ENCODE measurements at regions not wholly inside any gene's neighbourhood (a gene's known extent, or its start where the extent isn't known, plus 50 kb on each side); places are given as distances from the start of the nearest gene placed in this dataset.

- Histone ChIP-seq H3K27ac (ENCODE audit: control insufficient read depth, insufficient read depth) (no peak overlapping the region), H3K9me3 (replicated peaks; ENCODE audit: control insufficient read depth, insufficient read depth, low read length) (no peaks in the 10 kb centered on the region), H3K9ac (ENCODE audit: control insufficient read depth, insufficient read depth, low read length) (no peak overlapping the region), H4K20me1 (ENCODE audit: control insufficient read depth, insufficient read depth) (no peaks in the 10 kb centered on the region), H3K4me1 (ENCODE audit: control insufficient read depth, insufficient read depth, low read length) (no peaks in the 10 kb centered on the region), H3K4me2 (ENCODE audit: control insufficient read depth, insufficient read depth) (no peak overlapping the region), H3K36me3 (ENCODE audit: control insufficient read depth in 2 of 2, insufficient read depth in 2 of 2, low read length in 1 of 2) (no peaks in the 10 kb centered on the region), H3K79me2 (ENCODE audit: control insufficient read depth, insufficient read depth, low read length) (no peaks in the 10 kb centered on the region), H3K4me3 (no peak overlapping the region), H3K27me3 (replicated peaks in 1 of 2; ENCODE audit: control insufficient read depth in 2 of 2, insufficient read depth in 2 of 2, low read length in 1 of 2) (no peaks in the 10 kb centered on the region), H2AFZ (ENCODE audit: control insufficient read depth, low read depth, low read length) (no peak overlapping the region)
- in situ Hi-C loops (cut with MboI): no loop called here
- no peak for FAIRE-seq
- CTCF ChIA-PET: interaction anchor here (1.4 kb wide), 1 partner anchor 9 kb away, joined by 4 read pairs; no protein-coding TSS in a partner anchor
- 0% methylated on average over 2 of the region's 2 CpGs for WGBS (ENCODE audit: insufficient coverage, insufficient replicate concordance, low lambda C conversion rate, missing lambda C conversion rate)
- RAD21 ChIA-PET (ENCODE audit: unreplicated experiment): interaction anchor here (0.9 kb wide), 1 partner anchor 111 kb away, joined by 4 read pairs; no protein-coding TSS in a partner anchor
- no peak for DNase-seq (ENCODE audit: low read depth, low spot score)
- intact Hi-C loops (cut with micrococcal nuclease; ENCODE audit: unreplicated experiment): no loop called here
- no peak for TF ChIP-seq NFYA (IDR thresholded peaks at IDR 0.05; ENCODE audit: borderline replicate concordance, low read depth, low read length)
- TF ChIP-seq, protein P1, sequence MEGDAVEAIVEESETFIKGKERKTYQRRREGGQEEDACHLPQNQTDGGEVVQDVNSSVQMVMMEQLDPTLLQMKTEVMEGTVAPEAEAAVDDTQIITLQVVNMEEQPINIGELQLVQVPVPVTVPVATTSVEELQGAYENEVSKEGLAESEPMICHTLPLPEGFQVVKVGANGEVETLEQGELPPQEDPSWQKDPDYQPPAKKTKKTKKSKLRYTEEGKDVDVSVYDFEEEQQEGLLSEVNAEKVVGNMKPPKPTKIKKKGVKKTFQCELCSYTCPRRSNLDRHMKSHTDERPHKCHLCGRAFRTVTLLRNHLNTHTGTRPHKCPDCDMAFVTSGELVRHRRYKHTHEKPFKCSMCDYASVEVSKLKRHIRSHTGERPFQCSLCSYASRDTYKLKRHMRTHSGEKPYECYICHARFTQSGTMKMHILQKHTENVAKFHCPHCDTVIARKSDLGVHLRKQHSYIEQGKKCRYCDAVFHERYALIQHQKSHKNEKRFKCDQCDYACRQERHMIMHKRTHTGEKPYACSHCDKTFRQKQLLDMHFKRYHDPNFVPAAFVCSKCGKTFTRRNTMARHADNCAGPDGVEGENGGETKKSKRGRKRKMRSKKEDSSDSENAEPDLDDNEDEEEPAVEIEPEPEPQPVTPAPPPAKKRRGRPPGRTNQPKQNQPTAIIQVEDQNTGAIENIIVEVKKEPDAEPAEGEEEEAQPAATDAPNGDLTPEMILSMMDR (IDR thresholded peaks at IDR 0.05 in 2 of 3, conservative IDR thresholded peaks at IDR 0.05 in 1 of 3; ENCODE audit: control insufficient read depth in 2 of 3, extremely low read depth in 1 of 3, insufficient read depth in 1 of 3, low read depth in 3 of 3, low read length in 3 of 3): 0 out of 6 replicates have a peak, but pooled peaks of 1 of the 3 experiments have one; percentile 7
- ATAC-seq: no peak
- no TSS peak for BruUV-seq (replicated peaks)
- POLR2A ChIA-PET: no interaction called here
- SMC1A ChIA-PET (ENCODE audit: uncharacterized antibody, unreplicated experiment): interaction anchor here (1.6 kb wide), 1 partner anchor 11 kb away, joined by 5 read pairs; no protein-coding TSS in a partner anchor
Measured at GRCh38 chr9:19641046-19641445, 147.8 kb downstream of the SLC24A2 start.

DNA sequence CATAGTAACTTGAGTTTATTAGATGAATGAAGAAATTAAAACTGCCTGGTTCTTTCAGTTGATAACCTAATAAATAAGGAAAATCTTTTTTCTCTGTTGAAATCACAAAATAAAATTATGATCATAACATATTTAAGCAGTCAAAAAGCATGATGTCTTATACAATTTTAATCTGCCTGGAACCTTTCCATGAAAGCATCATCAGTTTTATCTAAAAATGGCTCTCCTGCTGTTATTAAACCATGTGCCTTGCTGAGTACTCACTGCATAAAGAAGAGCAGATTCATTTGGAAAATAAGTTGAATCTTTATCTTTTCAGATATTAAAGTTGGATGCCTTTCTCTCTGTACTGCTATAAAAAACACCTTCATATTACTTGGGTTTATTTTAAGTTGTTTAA is 148.8 kb downstream of the SLC24A2 start:
- no peak for TF ChIP-seq YBX1 (IDR thresholded peaks at IDR 0.05)
- TF ChIP-seq ZNF622 (IDR thresholded peaks at IDR 0.05): no peak
- TF ChIP-seq, protein P2, sequence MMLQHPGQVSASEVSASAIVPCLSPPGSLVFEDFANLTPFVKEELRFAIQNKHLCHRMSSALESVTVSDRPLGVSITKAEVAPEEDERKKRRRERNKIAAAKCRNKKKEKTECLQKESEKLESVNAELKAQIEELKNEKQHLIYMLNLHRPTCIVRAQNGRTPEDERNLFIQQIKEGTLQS (IDR thresholded peaks at IDR 0.05; ENCODE audit: borderline replicate concordance, extremely low read depth, low read depth, low read length): no peak
- no peak for TF ChIP-seq BRCA1 (IDR thresholded peaks at IDR 0.05; ENCODE audit: low read depth, low read length)
- TF ChIP-seq ATF7 (IDR thresholded peaks at IDR 0.05; ENCODE audit: low read depth): no peak
- H3K9ac ChIP-seq (ENCODE audit: control insufficient read depth, insufficient read depth, low read length): no peak overlapping the region
- no peaks in the 10 kb centered on the region for H4K20me1 ChIP-seq (ENCODE audit: control insufficient read depth, insufficient read depth)
- no peak for DNase-seq (ENCODE audit: low read depth, low spot score)
- no peak overlapping the region for H3K27ac ChIP-seq (ENCODE audit: control insufficient read depth, insufficient read depth)
- no peaks in the 10 kb centered on the region for H3K27me3 ChIP-seq (replicated peaks in 1 of 2; ENCODE audit: control insufficient read depth in 2 of 2, insufficient read depth in 2 of 2, low read length in 1 of 2)
- H3K4me1 ChIP-seq (ENCODE audit: control insufficient read depth, insufficient read depth, low read length): no peaks in the 10 kb centered on the region
- no peak for FAIRE-seq
- no peak for ATAC-seq
- no peak overlapping the region for H2AFZ ChIP-seq (ENCODE audit: control insufficient read depth, low read depth, low read length)
- H3K4me2 ChIP-seq (ENCODE audit: control insufficient read depth, insufficient read depth): no peak overlapping the region
- no peaks in the 10 kb centered on the region for H3K9me3 ChIP-seq (replicated peaks; ENCODE audit: control insufficient read depth, insufficient read depth, low read length)
- RAD21 ChIA-PET (ENCODE audit: unreplicated experiment): interaction anchor here (0.9 kb wide), 1 partner anchor 110 kb away, joined by 4 read pairs; no protein-coding TSS in a partner anchor
- intact Hi-C loops (cut with micrococcal nuclease; ENCODE audit: unreplicated experiment) (no loop called here), in situ Hi-C loops (cut with MboI) (no loop called here)
- SMC1A ChIA-PET (ENCODE audit: uncharacterized antibody, unreplicated experiment): no interaction called here
- POLR2A ChIA-PET: no interaction called here
- no peaks in the 10 kb centered on the region for H3K79me2 ChIP-seq (ENCODE audit: control insufficient read depth, insufficient read depth, low read length)
- no peaks in the 10 kb centered on the region for H3K36me3 ChIP-seq (ENCODE audit: control insufficient read depth in 2 of 2, insufficient read depth in 2 of 2, low read length in 1 of 2)
- H3K4me3 ChIP-seq: no peak overlapping the region
- CTCF ChIA-PET: interaction anchor here (1.4 to 1.5 kb wide), 2 partner anchors 10 to 123 kb away, joined by 4 read pairs; no protein-coding TSS in a partner anchor
- no TSS peak for BruUV-seq (replicated peaks)
